GM18870 (cell line): ENCODE measurements at regions not wholly inside any gene's neighbourhood (a gene's known extent, or its start where the extent isn't known, plus 50 kb on each side); places are given as distances from the start of the nearest gene placed in this dataset.

Experiments used
- ATAC-seq: cut with Tn5 transposase; IDR thresholded peaks from one replicate; pipeline ENCODE4 v1.9.1; 2021; ENCODE audit warnings: moderate library complexity; ENCODE audit not compliant: unreplicated experiment

GRCh38 chr5:8457187-8458037, 588.5 kb downstream of the MTRR start:
- peak; percentile 95 for ATAC-seq

GRCh38 chr5:8458038-8458383, 589.1 kb downstream of the MTRR start:
- peak; percentile 10 for ATAC-seq

- ATAC-seq: no peak
These were observed 592.6 kb downstream of the MTRR start for GRCh38 chr5:8461543-8461942.

- ATAC-seq: no peak
These were observed 593.6 kb downstream of the MTRR start for GRCh38 chr5:8462565-8462964.

- ATAC-seq: no peak
These were observed 601.5 kb downstream of the MTRR start for GRCh38 chr5:8470489-8470888.

- ATAC-seq: no peak
These were observed 602.6 kb downstream of the MTRR start for GRCh38 chr5:8471581-8471980.

- ATAC-seq: no peak
These were observed 604.1 kb downstream of the MTRR start for GRCh38 chr5:8473016-8473415.

- ATAC-seq: no peak
These were observed 605.0 kb downstream of the MTRR start for GRCh38 chr5:8473827-8474568.

- ATAC-seq: no peak
These were observed 605.6 kb downstream of the MTRR start for GRCh38 chr5:8474569-8474930.

GRCh38 chr5:8478326-8478725, 609.4 kb downstream of the MTRR start:
- no peak for ATAC-seq

- no peak for ATAC-seq
These were observed 612.1 kb downstream of the MTRR start for GRCh38 chr5:8481007-8481406.

GRCh38 chr5:8491254-8491653, 622.3 kb downstream of the MTRR start:
- ATAC-seq: no peak

- no peak for ATAC-seq
These were observed 624.2 kb downstream of the MTRR start for GRCh38 chr5:8493176-8493575.

GRCh38 chr5:8500426-8500825, 631.5 kb downstream of the MTRR start:
- no peak for ATAC-seq

- no peak for ATAC-seq
These were observed 636.2 kb downstream of the MTRR start for GRCh38 chr5:8505196-8505595.

GRCh38 chr5:8508231-8508630, 639.3 kb downstream of the MTRR start:
- ATAC-seq: no peak

- ATAC-seq: no peak
These were observed 647.4 kb downstream of the MTRR start for GRCh38 chr5:8516356-8516755.

GRCh38 chr5:8517456-8517855, 648.5 kb downstream of the MTRR start:
- ATAC-seq: no peak

- ATAC-seq: no peak
These were observed 652.0 kb downstream of the MTRR start for GRCh38 chr5:8520917-8521316.

GRCh38 chr5:8521991-8522390, 653.0 kb downstream of the MTRR start:
- no peak for ATAC-seq

- no peak for ATAC-seq
These were observed 653.7 kb downstream of the MTRR start for GRCh38 chr5:8522646-8523045.

GRCh38 chr5:8523501-8523900, 654.6 kb downstream of the MTRR start:
- no peak for ATAC-seq
